ENCODE measurements at regions not wholly inside any gene's neighbourhood (a gene's known extent, or its start where the extent isn't known, plus 50 kb on each side); places are given as distances from the start of the nearest gene placed in this dataset.

DNA sequence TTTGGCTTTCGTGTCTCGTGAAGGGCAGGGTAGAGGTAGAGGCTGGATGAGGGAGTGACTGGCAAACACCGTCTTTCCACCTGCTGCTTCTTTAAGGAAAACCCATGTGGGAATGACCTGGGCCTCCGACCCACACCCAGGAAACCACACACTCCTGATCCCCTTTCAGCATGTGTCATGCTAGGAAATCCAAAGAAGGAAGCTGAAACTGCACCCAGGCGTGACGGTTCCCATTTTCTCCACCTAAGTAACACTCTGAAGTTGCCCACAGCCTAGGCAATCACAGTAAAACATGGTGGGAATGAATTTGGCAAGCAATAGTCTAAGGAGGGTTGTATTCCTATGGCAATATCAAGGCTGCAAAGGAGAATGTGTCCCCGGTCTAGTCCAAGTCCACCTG is 538.4 kb upstream of the NOX3 start:
- no peak overlapping the region for H2AFZ ChIP-seq
- H3K4me2 ChIP-seq (ENCODE audit: low read length): no peak overlapping the region
- no peaks in the 10 kb centered on the region for H3K4me1 ChIP-seq
- no peaks in the 10 kb centered on the region for H3K36me3 ChIP-seq (ENCODE audit: control insufficient read depth, insufficient read depth, low read length)
- no peak overlapping the region for H3K9ac ChIP-seq
- no peaks in the 10 kb centered on the region for H3K27me3 ChIP-seq (ENCODE audit: control insufficient read depth, insufficient read depth, low read length)
- no peak overlapping the region for H3K27ac ChIP-seq
- H3K9me3 ChIP-seq (ENCODE audit: control insufficient read depth, low read length): no peaks in the 10 kb centered on the region
- TF ChIP-seq, protein P1, sequence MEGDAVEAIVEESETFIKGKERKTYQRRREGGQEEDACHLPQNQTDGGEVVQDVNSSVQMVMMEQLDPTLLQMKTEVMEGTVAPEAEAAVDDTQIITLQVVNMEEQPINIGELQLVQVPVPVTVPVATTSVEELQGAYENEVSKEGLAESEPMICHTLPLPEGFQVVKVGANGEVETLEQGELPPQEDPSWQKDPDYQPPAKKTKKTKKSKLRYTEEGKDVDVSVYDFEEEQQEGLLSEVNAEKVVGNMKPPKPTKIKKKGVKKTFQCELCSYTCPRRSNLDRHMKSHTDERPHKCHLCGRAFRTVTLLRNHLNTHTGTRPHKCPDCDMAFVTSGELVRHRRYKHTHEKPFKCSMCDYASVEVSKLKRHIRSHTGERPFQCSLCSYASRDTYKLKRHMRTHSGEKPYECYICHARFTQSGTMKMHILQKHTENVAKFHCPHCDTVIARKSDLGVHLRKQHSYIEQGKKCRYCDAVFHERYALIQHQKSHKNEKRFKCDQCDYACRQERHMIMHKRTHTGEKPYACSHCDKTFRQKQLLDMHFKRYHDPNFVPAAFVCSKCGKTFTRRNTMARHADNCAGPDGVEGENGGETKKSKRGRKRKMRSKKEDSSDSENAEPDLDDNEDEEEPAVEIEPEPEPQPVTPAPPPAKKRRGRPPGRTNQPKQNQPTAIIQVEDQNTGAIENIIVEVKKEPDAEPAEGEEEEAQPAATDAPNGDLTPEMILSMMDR (IDR thresholded peaks at IDR 0.05): no peak
- H3K4me3 ChIP-seq (ENCODE audit: low read depth, low read length): no peak overlapping the region
- H3K79me2 ChIP-seq: no peaks in the 10 kb centered on the region

DNA sequence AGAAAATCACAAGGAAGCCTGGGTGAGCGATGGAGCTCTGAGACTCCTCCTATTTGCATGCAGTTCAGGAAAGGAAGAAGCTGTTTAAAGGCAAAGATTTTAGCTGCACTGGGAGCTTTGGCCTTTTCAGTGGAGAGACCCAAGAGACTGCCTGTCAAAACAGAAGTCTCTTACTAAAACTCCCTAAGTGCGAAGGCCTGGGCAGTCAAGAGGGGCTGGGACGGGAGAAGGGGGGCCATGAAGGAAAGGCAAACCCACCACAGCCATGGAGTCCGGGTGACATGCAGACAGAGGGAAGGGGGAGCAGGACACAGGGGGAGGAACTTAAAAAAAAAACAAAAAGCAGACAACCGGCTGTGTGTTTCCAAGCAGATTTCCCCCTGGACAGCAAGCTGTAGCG is 537.6 kb upstream of the NOX3 start:
- Histone ChIP-seq H3K36me3 (ENCODE audit: control insufficient read depth, insufficient read depth, low read length) (no peaks in the 10 kb centered on the region), H3K4me2 (ENCODE audit: low read length) (no peak overlapping the region), H3K9me3 (ENCODE audit: control insufficient read depth, low read length) (no peaks in the 10 kb centered on the region), H2AFZ (no peak overlapping the region), H3K27ac (no peak overlapping the region), H3K4me1 (no peaks in the 10 kb centered on the region), H3K79me2 (no peaks in the 10 kb centered on the region), H3K27me3 (ENCODE audit: control insufficient read depth, insufficient read depth, low read length) (no peaks in the 10 kb centered on the region), H3K4me3 (ENCODE audit: low read depth, low read length) (no peak overlapping the region), H3K9ac (no peak overlapping the region)
- TF ChIP-seq, protein P1 (IDR thresholded peaks at IDR 0.05): no peak

DNA sequence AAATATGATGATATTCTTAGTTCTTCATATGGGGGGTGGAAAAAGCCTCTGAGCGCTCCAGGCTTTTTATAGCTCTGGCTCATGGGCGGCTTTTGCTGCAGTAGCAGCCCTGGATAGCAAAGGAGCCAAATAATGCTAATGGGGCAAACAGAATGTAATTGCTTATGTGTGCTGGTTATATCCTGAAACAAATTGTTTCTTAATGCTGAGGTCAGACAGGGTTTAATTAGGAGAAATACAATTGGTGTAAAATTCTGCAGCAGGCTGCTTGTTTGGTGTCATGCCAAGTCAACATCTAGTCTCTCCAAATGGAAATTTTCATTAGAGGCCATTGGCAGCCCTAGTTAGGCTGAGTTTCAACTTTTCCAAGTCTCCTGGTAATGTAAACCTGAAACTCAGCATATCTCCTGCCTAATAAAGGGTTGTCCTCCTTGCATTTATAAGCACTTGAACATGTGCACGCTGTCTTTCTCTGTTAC is 530.1 kb upstream of the NOX3 start:
- TF ChIP-seq, protein P1 (IDR thresholded peaks at IDR 0.05): no peak
- Histone ChIP-seq H3K36me3 (ENCODE audit: control insufficient read depth, insufficient read depth, low read length) (no peaks in the 10 kb centered on the region), H3K4me1 (no peaks in the 10 kb centered on the region), H3K27me3 (ENCODE audit: control insufficient read depth, insufficient read depth, low read length) (no peaks in the 10 kb centered on the region), H3K9ac (no peak overlapping the region), H3K9me3 (ENCODE audit: control insufficient read depth, low read length) (no peaks in the 10 kb centered on the region), H3K27ac (no peak overlapping the region), H3K79me2 (no peaks in the 10 kb centered on the region), H3K4me2 (ENCODE audit: low read length) (no peak overlapping the region), H2AFZ (no peak overlapping the region), H3K4me3 (ENCODE audit: low read depth, low read length) (no peak overlapping the region)

DNA sequence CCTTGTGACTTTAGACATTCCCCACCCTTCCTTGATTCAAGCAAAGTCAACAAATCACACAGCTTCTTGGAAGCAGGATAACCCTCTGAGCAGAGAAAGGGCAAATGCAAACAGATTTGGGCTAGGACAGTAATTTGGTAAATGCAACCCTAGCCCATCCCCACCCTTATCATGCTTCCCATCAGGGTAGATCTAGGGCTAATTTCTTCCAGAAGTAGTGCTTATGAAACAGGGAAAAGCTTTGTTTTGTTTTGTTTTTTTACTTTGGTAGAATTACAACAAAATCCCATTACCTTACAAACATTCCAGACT is 525.1 kb upstream of the NOX3 start:
- Histone ChIP-seq H3K9ac (no peak overlapping the region), H3K27me3 (ENCODE audit: control insufficient read depth, insufficient read depth, low read length) (no peaks in the 10 kb centered on the region), H3K36me3 (ENCODE audit: control insufficient read depth, insufficient read depth, low read length) (no peaks in the 10 kb centered on the region), H2AFZ (no peak overlapping the region), H3K4me3 (ENCODE audit: low read depth, low read length) (no peak overlapping the region), H3K27ac (no peak overlapping the region), H3K4me2 (ENCODE audit: low read length) (no peak overlapping the region), H3K4me1 (no peaks in the 10 kb centered on the region), H3K79me2 (no peaks in the 10 kb centered on the region), H3K9me3 (ENCODE audit: control insufficient read depth, low read length) (no peaks in the 10 kb centered on the region)
- TF ChIP-seq, protein P1 (IDR thresholded peaks at IDR 0.05): no peak

DNA sequence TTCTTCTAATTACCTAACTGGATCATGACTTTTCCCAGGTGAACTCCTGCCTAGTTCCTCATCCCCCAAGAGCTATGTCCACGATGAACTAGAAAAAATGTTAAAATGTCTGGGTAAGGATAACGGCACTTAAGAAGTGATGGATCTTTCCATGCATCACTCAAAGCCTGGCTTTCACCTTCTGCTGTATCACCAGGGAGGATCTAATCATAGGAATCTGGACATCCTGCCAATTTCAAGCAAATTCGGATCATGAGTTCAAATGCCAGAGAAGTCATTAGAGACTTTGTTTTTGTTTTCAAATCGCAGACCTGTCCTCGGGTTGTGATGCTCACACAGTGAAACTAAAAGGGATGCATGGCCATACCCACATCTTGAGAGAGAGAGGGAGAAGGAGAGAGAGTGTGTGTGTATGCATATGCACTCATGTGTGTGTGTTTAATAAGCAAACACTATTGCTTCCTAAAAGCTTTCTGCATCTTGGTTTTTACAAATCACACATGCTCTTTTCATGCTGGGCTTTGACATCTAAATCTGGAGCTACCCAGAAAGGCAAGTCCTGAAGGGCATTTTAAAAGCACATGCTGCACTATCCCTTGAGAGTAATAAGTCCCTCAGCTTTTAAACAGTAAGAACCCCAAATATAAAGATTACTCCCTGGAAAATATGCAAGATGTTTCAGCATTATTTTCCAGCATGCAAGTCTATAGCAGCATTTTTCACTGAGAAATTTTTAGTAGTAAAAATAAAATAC is 524.6 kb upstream of the NOX3 start:
- TF ChIP-seq, protein P1 (IDR thresholded peaks at IDR 0.05): no peak
- H3K79me2 ChIP-seq: no peaks in the 10 kb centered on the region
- H3K27me3 ChIP-seq (ENCODE audit: control insufficient read depth, insufficient read depth, low read length): no peaks in the 10 kb centered on the region
- no peak overlapping the region for H3K4me3 ChIP-seq (ENCODE audit: low read depth, low read length)
- no peak overlapping the region for H3K9ac ChIP-seq
- H3K36me3 ChIP-seq (ENCODE audit: control insufficient read depth, insufficient read depth, low read length): no peaks in the 10 kb centered on the region
- H3K27ac ChIP-seq: no peak overlapping the region
- H3K4me2 ChIP-seq (ENCODE audit: low read length): no peak overlapping the region
- no peak overlapping the region for H2AFZ ChIP-seq
- H3K9me3 ChIP-seq (ENCODE audit: control insufficient read depth, low read length): no peaks in the 10 kb centered on the region
- H3K4me1 ChIP-seq: no peaks in the 10 kb centered on the region
